ENCODE measurements at regions not wholly inside any gene's neighbourhood (a gene's known extent, or its start where the extent isn't known, plus 50 kb on each side); places are given as distances from the start of the nearest gene placed in this dataset.

- no peaks in the 10 kb centered on the region for H3K36me3 ChIP-seq (ENCODE audit: control insufficient read depth, insufficient read depth, low read length)
These were observed 567.3 kb upstream of the ZNF385D start for GRCh38 chr3:22318325-22318724.

GRCh38 chr3:22319446-22319845 lies 568.4 kb upstream of the ZNF385D start:
- Histone ChIP-seq H3K27ac (ENCODE audit: low read length) (no peak overlapping the region), H3K4me3 (ENCODE audit: low read length) (no peak overlapping the region), H3K36me3 (ENCODE audit: control insufficient read depth, insufficient read depth, low read length) (no peaks in the 10 kb centered on the region), H3K27me3 (ENCODE audit: control insufficient read depth, insufficient read depth, low read length) (no peaks in the 10 kb centered on the region), H3K9me3 (replicated peaks; ENCODE audit: control insufficient read depth, low read depth, low read length) (no peaks in the 10 kb centered on the region), H3K4me1 (ENCODE audit: control insufficient read depth, insufficient read depth, low read length) (no peaks in the 10 kb centered on the region)
- no CpG with 5 or more reads among the region's 1 CpG for WGBS (ENCODE audit: insufficient coverage)
- DNase-seq: no peak

More at GRCh38 chr3:22318325-22318724, 567.3 kb upstream of the ZNF385D start:
- Histone ChIP-seq H3K4me1 (ENCODE audit: control insufficient read depth, insufficient read depth, low read length) (no peaks in the 10 kb centered on the region), H3K9me3 (replicated peaks; ENCODE audit: control insufficient read depth, low read depth, low read length) (no peaks in the 10 kb centered on the region), H3K4me3 (ENCODE audit: low read length) (no peak overlapping the region), H3K27ac (ENCODE audit: low read length) (no peak overlapping the region), H3K27me3 (ENCODE audit: control insufficient read depth, insufficient read depth, low read length) (no peaks in the 10 kb centered on the region)
- peak; percentile 39 for DNase-seq
- 80% methylated on average over 3 of the region's 5 CpGs for WGBS (ENCODE audit: insufficient coverage)

- WGBS (ENCODE audit: insufficient coverage): 42% methylated on average over 3 of the region's 4 CpGs
- Histone ChIP-seq H3K36me3 (ENCODE audit: control insufficient read depth, insufficient read depth, low read length) (no peaks in the 10 kb centered on the region), H3K27ac (ENCODE audit: low read length) (no peak overlapping the region), H3K27me3 (ENCODE audit: control insufficient read depth, insufficient read depth, low read length) (no peaks in the 10 kb centered on the region), H3K9me3 (replicated peaks; ENCODE audit: control insufficient read depth, low read depth, low read length) (no peaks in the 10 kb centered on the region), H3K4me1 (ENCODE audit: control insufficient read depth, insufficient read depth, low read length) (no peaks in the 10 kb centered on the region), H3K4me3 (ENCODE audit: low read length) (no peak overlapping the region)
- no peak for DNase-seq
These were observed 571.9 kb upstream of the ZNF385D start for GRCh38 chr3:22322861-22323260.

GRCh38 chr3:22326305-22326704 lies 575.3 kb upstream of the ZNF385D start:
- Histone ChIP-seq H3K4me3 (ENCODE audit: low read length) (no peak overlapping the region), H3K27ac (ENCODE audit: low read length) (no peak overlapping the region), H3K27me3 (ENCODE audit: control insufficient read depth, insufficient read depth, low read length) (no peaks in the 10 kb centered on the region), H3K36me3 (ENCODE audit: control insufficient read depth, insufficient read depth, low read length) (no peaks in the 10 kb centered on the region), H3K4me1 (ENCODE audit: control insufficient read depth, insufficient read depth, low read length) (no peaks in the 10 kb centered on the region), H3K9me3 (replicated peaks; ENCODE audit: control insufficient read depth, low read depth, low read length) (no peaks in the 10 kb centered on the region)
- 80% methylated on average over 1 of the region's 3 CpGs for WGBS (ENCODE audit: insufficient coverage)
- DNase-seq: no peak

GRCh38 chr3:22334996-22335395 lies 584.0 kb upstream of the ZNF385D start:
- H3K4me3 ChIP-seq (ENCODE audit: low read length): no peak overlapping the region
- no peak for DNase-seq

GRCh38 chr3:22349215-22349851 lies 598.3 kb upstream of the ZNF385D start:
- H3K27me3 ChIP-seq (ENCODE audit: control insufficient read depth, insufficient read depth, low read length): no peaks in the 10 kb centered on the region
- no peak overlapping the region for H3K4me3 ChIP-seq (ENCODE audit: low read length)
- H3K36me3 ChIP-seq (ENCODE audit: control insufficient read depth, insufficient read depth, low read length): no peaks in the 10 kb centered on the region
- H3K27ac ChIP-seq (ENCODE audit: low read length): no peak overlapping the region
- no peaks in the 10 kb centered on the region for H3K4me1 ChIP-seq (ENCODE audit: control insufficient read depth, insufficient read depth, low read length)
- peak; percentile 52 for DNase-seq
- no CpG with 5 or more reads among the region's 3 CpGs for WGBS (ENCODE audit: insufficient coverage)
- no peaks in the 10 kb centered on the region for H3K9me3 ChIP-seq (replicated peaks; ENCODE audit: control insufficient read depth, low read depth, low read length)

More at GRCh38 chr3:22334996-22335395, 584.0 kb upstream of the ZNF385D start:
- Histone ChIP-seq H3K27ac (ENCODE audit: low read length) (no peak overlapping the region), H3K36me3 (ENCODE audit: control insufficient read depth, insufficient read depth, low read length) (no peaks in the 10 kb centered on the region), H3K27me3 (ENCODE audit: control insufficient read depth, insufficient read depth, low read length) (no peaks in the 10 kb centered on the region), H3K4me1 (ENCODE audit: control insufficient read depth, insufficient read depth, low read length) (no peaks in the 10 kb centered on the region), H3K9me3 (replicated peaks; ENCODE audit: control insufficient read depth, low read depth, low read length) (no peaks in the 10 kb centered on the region)
- WGBS (ENCODE audit: insufficient coverage): no CpG with 5 or more reads among the region's 1 CpG

GRCh38 chr3:22351806-22352205 lies 600.8 kb upstream of the ZNF385D start:
- Histone ChIP-seq H3K27me3 (ENCODE audit: control insufficient read depth, insufficient read depth, low read length) (no peaks in the 10 kb centered on the region), H3K36me3 (ENCODE audit: control insufficient read depth, insufficient read depth, low read length) (no peaks in the 10 kb centered on the region), H3K27ac (ENCODE audit: low read length) (no peak overlapping the region), H3K4me1 (ENCODE audit: control insufficient read depth, insufficient read depth, low read length) (no peaks in the 10 kb centered on the region), H3K4me3 (ENCODE audit: low read length) (no peak overlapping the region), H3K9me3 (replicated peaks; ENCODE audit: control insufficient read depth, low read depth, low read length) (no peaks in the 10 kb centered on the region)
- no peak for DNase-seq
- WGBS (ENCODE audit: insufficient coverage): no CpG with 5 or more reads among the region's 3 CpGs

- H3K4me3 ChIP-seq (ENCODE audit: low read length): no peak overlapping the region
- no peaks in the 10 kb centered on the region for H3K36me3 ChIP-seq (ENCODE audit: control insufficient read depth, insufficient read depth, low read length)
- 90% methylated on average over 1 of the region's 1 CpG for WGBS (ENCODE audit: insufficient coverage)
- no peaks in the 10 kb centered on the region for H3K9me3 ChIP-seq (replicated peaks; ENCODE audit: control insufficient read depth, low read depth, low read length)
- H3K27me3 ChIP-seq (ENCODE audit: control insufficient read depth, insufficient read depth, low read length): no peaks in the 10 kb centered on the region
- H3K27ac ChIP-seq (ENCODE audit: low read length): no peak overlapping the region
- no peaks in the 10 kb centered on the region for H3K4me1 ChIP-seq (ENCODE audit: control insufficient read depth, insufficient read depth, low read length)
- no peak for DNase-seq
These were observed 602.1 kb upstream of the ZNF385D start for GRCh38 chr3:22353126-22353525.

GRCh38 chr3:22358334-22358733 lies 607.3 kb upstream of the ZNF385D start:
- Histone ChIP-seq H3K36me3 (ENCODE audit: control insufficient read depth, insufficient read depth, low read length) (no peaks in the 10 kb centered on the region), H3K27ac (ENCODE audit: low read length) (no peak overlapping the region), H3K9me3 (replicated peaks; ENCODE audit: control insufficient read depth, low read depth, low read length) (no peaks in the 10 kb centered on the region), H3K27me3 (ENCODE audit: control insufficient read depth, insufficient read depth, low read length) (no peaks in the 10 kb centered on the region), H3K4me3 (ENCODE audit: low read length) (no peak overlapping the region), H3K4me1 (ENCODE audit: control insufficient read depth, insufficient read depth, low read length) (no peaks in the 10 kb centered on the region)
- WGBS (ENCODE audit: insufficient coverage): 93% methylated on average over 1 of the region's 1 CpG
- DNase-seq: no peak

GRCh38 chr3:22360164-22360563 lies 609.2 kb upstream of the ZNF385D start:
- peak; percentile 84 for DNase-seq
- WGBS (ENCODE audit: insufficient coverage): 59% methylated on average over 3 of the region's 6 CpGs
- Histone ChIP-seq H3K4me1 (ENCODE audit: control insufficient read depth, insufficient read depth, low read length) (no peaks in the 10 kb centered on the region), H3K9me3 (replicated peaks; ENCODE audit: control insufficient read depth, low read depth, low read length) (no peaks in the 10 kb centered on the region), H3K27me3 (ENCODE audit: control insufficient read depth, insufficient read depth, low read length) (no peaks in the 10 kb centered on the region), H3K27ac (ENCODE audit: low read length) (peak overlapping the region; percentile 38), H3K4me3 (ENCODE audit: low read length) (no peak overlapping the region), H3K36me3 (ENCODE audit: control insufficient read depth, insufficient read depth, low read length) (no peaks in the 10 kb centered on the region)

- peak; percentile 89 for DNase-seq
- Histone ChIP-seq H3K4me3 (ENCODE audit: low read length) (no peak overlapping the region), H3K27me3 (ENCODE audit: control insufficient read depth, insufficient read depth, low read length) (no peaks in the 10 kb centered on the region), H3K9me3 (replicated peaks; ENCODE audit: control insufficient read depth, low read depth, low read length) (no peaks in the 10 kb centered on the region), H3K27ac (ENCODE audit: low read length) (peak overlapping the region; percentile 71), H3K4me1 (ENCODE audit: control insufficient read depth, insufficient read depth, low read length) (no peaks in the 10 kb centered on the region), H3K36me3 (ENCODE audit: control insufficient read depth, insufficient read depth, low read length) (no peaks in the 10 kb centered on the region)
- no CpG with 5 or more reads among the region's 2 CpGs for WGBS (ENCODE audit: insufficient coverage)
These were observed 610.0 kb upstream of the ZNF385D start for GRCh38 chr3:22360970-22361369.
